ENCODE measurements at regions not wholly inside any gene's neighbourhood (a gene's known extent, or its start where the extent isn't known, plus 50 kb on each side); places are given as distances from the start of the nearest gene placed in this dataset.

DNA sequence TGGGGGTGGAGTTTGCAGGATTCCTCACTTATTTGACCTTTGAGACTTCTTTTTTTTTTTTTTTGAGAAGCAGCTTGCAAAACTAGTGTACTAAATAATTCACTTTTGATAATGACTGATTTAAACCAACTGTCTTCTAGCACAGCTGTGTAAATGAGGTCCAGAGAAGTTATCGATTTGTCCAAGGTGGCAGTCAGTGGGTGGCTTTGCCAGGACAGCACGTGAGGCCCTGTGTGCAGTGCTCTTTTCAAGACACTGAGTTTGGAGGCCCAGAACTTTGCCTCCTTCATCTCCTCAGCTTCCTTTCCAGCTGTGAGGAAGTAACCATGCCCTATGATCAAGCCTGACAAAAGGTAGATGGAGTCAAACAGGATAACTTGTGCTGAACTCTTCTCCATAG, 92.9 kb upstream of the LCLAT1 start:
- no peak overlapping the region for H2AFZ ChIP-seq (ENCODE audit: low read length)
- H3K27ac ChIP-seq (ENCODE audit: insufficient read depth, low read length) = no peak overlapping the region
- no peak overlapping the region for H3K4me2 ChIP-seq (ENCODE audit: extremely low read depth, insufficient read depth, low read length)
- no peaks in the 10 kb centered on the region for H3K27me3 ChIP-seq (ENCODE audit: control insufficient read depth, insufficient read depth, low read length)
- no peaks in the 10 kb centered on the region for H3K79me2 ChIP-seq (ENCODE audit: control insufficient read depth, insufficient read depth, low read length)
- H3K4me3 ChIP-seq (replicated peaks in 1 of 4; ENCODE audit: control extremely low read depth in 1 of 4, insufficient read depth in 1 of 4, low read depth in 3 of 4, low read length in 4 of 4) = no peak overlapping the region
- TF ChIP-seq, protein P1, sequence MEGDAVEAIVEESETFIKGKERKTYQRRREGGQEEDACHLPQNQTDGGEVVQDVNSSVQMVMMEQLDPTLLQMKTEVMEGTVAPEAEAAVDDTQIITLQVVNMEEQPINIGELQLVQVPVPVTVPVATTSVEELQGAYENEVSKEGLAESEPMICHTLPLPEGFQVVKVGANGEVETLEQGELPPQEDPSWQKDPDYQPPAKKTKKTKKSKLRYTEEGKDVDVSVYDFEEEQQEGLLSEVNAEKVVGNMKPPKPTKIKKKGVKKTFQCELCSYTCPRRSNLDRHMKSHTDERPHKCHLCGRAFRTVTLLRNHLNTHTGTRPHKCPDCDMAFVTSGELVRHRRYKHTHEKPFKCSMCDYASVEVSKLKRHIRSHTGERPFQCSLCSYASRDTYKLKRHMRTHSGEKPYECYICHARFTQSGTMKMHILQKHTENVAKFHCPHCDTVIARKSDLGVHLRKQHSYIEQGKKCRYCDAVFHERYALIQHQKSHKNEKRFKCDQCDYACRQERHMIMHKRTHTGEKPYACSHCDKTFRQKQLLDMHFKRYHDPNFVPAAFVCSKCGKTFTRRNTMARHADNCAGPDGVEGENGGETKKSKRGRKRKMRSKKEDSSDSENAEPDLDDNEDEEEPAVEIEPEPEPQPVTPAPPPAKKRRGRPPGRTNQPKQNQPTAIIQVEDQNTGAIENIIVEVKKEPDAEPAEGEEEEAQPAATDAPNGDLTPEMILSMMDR (conservative IDR thresholded peaks at IDR 0.05 in 1 of 2, IDR thresholded peaks at IDR 0.05 in 1 of 2; ENCODE audit: low read depth in 1 of 2, low read length in 2 of 2) = no peak
- no peak for TF ChIP-seq EZH2 (IDR thresholded peaks at IDR 0.05; ENCODE audit: low read length, missing control alignments)
- DNase-seq (ENCODE audit: low read depth in 2 of 2) = no peak
- H3K4me1 ChIP-seq (ENCODE audit: control insufficient read depth, extremely low read depth, insufficient read depth, low read length) = peaks cover 9% of the 10 kb centered on the region
- H3K9ac ChIP-seq (ENCODE audit: insufficient read depth, low read length) = no peak overlapping the region
- no peaks in the 10 kb centered on the region for H4K20me1 ChIP-seq (ENCODE audit: control insufficient read depth, extremely low read depth, insufficient read depth, low read length)
- H3K9me3 ChIP-seq (ENCODE audit: control insufficient read depth, insufficient read depth, low read depth, low read length) = no peaks in the 10 kb centered on the region
- H3K36me3 ChIP-seq (ENCODE audit: control insufficient read depth, insufficient read depth, low read length) = no peaks in the 10 kb centered on the region

DNA sequence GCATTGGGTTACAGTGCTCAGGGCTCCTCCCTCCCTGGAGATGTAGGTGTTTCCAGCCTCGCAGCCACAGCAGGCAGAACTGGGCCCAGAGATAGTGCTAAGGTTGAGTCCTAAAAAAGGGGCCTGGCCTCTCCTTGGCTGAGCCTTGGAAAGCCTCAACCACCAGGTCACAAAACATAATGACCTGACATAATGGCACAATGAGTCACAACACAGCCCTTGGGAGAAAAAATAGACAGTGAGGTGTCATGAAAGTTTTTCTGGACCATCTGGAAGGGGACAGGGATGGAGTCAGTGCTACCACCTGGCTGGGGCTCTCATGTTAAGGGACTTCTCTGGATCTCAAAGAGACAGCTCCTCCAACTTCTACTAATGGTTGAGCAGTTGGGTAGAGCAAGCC, 92.4 kb upstream of the LCLAT1 start:
- Histone ChIP-seq H3K9ac (ENCODE audit: insufficient read depth, low read length) (no peak overlapping the region), H4K20me1 (ENCODE audit: control insufficient read depth, extremely low read depth, insufficient read depth, low read length) (no peaks in the 10 kb centered on the region), H3K4me3 (replicated peaks in 1 of 4; ENCODE audit: control extremely low read depth in 1 of 4, insufficient read depth in 1 of 4, low read depth in 3 of 4, low read length in 4 of 4) (no peak overlapping the region), H3K9me3 (ENCODE audit: control insufficient read depth, insufficient read depth, low read depth, low read length) (no peaks in the 10 kb centered on the region), H3K4me1 (ENCODE audit: control insufficient read depth, extremely low read depth, insufficient read depth, low read length) (peaks cover 12% of the 10 kb centered on the region), H3K27ac (ENCODE audit: insufficient read depth, low read length) (no peak overlapping the region), H3K79me2 (ENCODE audit: control insufficient read depth, insufficient read depth, low read length) (no peaks in the 10 kb centered on the region), H3K36me3 (ENCODE audit: control insufficient read depth, insufficient read depth, low read length) (no peaks in the 10 kb centered on the region), H3K4me2 (ENCODE audit: extremely low read depth, insufficient read depth, low read length) (no peak overlapping the region), H2AFZ (ENCODE audit: low read length) (no peak overlapping the region), H3K27me3 (ENCODE audit: control insufficient read depth, insufficient read depth, low read length) (no peaks in the 10 kb centered on the region)
- TF ChIP-seq EZH2 (IDR thresholded peaks at IDR 0.05; ENCODE audit: low read length, missing control alignments) = no peak
- TF ChIP-seq, protein P1 (conservative IDR thresholded peaks at IDR 0.05 in 1 of 2, IDR thresholded peaks at IDR 0.05 in 1 of 2; ENCODE audit: low read depth in 1 of 2, low read length in 2 of 2) = no peak
- no peak for DNase-seq (ENCODE audit: low read depth in 2 of 2)

DNA sequence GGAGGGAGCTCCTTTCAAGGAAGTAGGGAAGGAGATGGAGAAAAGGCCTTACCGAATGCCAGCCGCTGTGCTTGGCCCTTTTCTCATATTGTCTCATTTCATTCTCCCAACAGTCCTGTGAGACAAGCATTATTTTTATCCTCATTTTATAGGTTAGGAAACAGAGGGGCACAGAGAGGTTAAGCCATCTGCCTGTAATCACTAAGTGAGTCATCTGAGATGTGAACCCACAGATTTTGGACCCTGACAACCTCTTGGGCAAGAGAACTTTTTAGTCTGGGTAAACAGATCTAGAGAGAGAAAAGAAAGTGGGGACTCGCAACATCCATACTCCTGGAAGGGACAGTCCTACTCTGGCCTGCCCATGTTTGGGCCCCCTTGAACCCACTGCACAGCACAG, 91.7 kb upstream of the LCLAT1 start:
- Histone ChIP-seq H3K36me3 (ENCODE audit: control insufficient read depth, insufficient read depth, low read length) (no peaks in the 10 kb centered on the region), H3K9me3 (ENCODE audit: control insufficient read depth, insufficient read depth, low read depth, low read length) (no peaks in the 10 kb centered on the region), H3K4me2 (ENCODE audit: extremely low read depth, insufficient read depth, low read length) (no peak overlapping the region), H3K27me3 (ENCODE audit: control insufficient read depth, insufficient read depth, low read length) (no peaks in the 10 kb centered on the region), H3K79me2 (ENCODE audit: control insufficient read depth, insufficient read depth, low read length) (no peaks in the 10 kb centered on the region), H3K4me1 (ENCODE audit: control insufficient read depth, extremely low read depth, insufficient read depth, low read length) (peaks cover 16% of the 10 kb centered on the region), H3K9ac (ENCODE audit: insufficient read depth, low read length) (no peak overlapping the region), H3K4me3 (replicated peaks in 1 of 4; ENCODE audit: control extremely low read depth in 1 of 4, insufficient read depth in 1 of 4, low read depth in 3 of 4, low read length in 4 of 4) (no peak overlapping the region), H2AFZ (ENCODE audit: low read length) (no peak overlapping the region), H4K20me1 (ENCODE audit: control insufficient read depth, extremely low read depth, insufficient read depth, low read length) (no peaks in the 10 kb centered on the region), H3K27ac (ENCODE audit: insufficient read depth, low read length) (no peak overlapping the region)
- TF ChIP-seq, protein P1 (conservative IDR thresholded peaks at IDR 0.05 in 1 of 2, IDR thresholded peaks at IDR 0.05 in 1 of 2; ENCODE audit: low read depth in 1 of 2, low read length in 2 of 2) = no peak
- no peak for TF ChIP-seq EZH2 (IDR thresholded peaks at IDR 0.05; ENCODE audit: low read length, missing control alignments)
- no peak for DNase-seq (ENCODE audit: low read depth in 2 of 2)
